ENCODE measurements at regions not wholly inside any gene's neighbourhood (a gene's known extent, or its start where the extent isn't known, plus 50 kb on each side); places are given as distances from the start of the nearest gene placed in this dataset.
A peak's percentile ranks its signal among the peaks of the same experiment; 100 is the strongest.

- no peak for DNase-seq (ENCODE audit: low spot score)
These were observed 75.8 kb upstream of the BACH2 start for GRCh38 chr6:90372450-90372849.

GRCh38 chr6:90370493-90370959 is 73.9 kb upstream of the BACH2 start:
- DNase-seq (ENCODE audit: low spot score), result no peak

- no peak for DNase-seq (ENCODE audit: low spot score)
These were observed 73.0 kb upstream of the BACH2 start for GRCh38 chr6:90369651-90370050.

GRCh38 chr6:90369024-90369519 is 72.4 kb upstream of the BACH2 start:
- peak; percentile 99 for DNase-seq (ENCODE audit: low spot score)

GRCh38 chr6:90368601-90369000 is 72.0 kb upstream of the BACH2 start:
- no peak for DNase-seq (ENCODE audit: low spot score)

- DNase-seq (ENCODE audit: low spot score), result no peak
These were observed 71.4 kb upstream of the BACH2 start for GRCh38 chr6:90368001-90368400.

GRCh38 chr6:90365565-90366219 is 69.0 kb upstream of the BACH2 start:
- peak; percentile 32 for DNase-seq (ENCODE audit: low spot score)

- DNase-seq (ENCODE audit: low spot score), result peak; percentile 40
These were observed 68.4 kb upstream of the BACH2 start for GRCh38 chr6:90365002-90365401.

GRCh38 chr6:90364286-90364685 is 67.6 kb upstream of the BACH2 start:
- DNase-seq (ENCODE audit: low spot score), result no peak

- peak; percentile 98 for DNase-seq (ENCODE audit: low spot score)
These were observed 65.7 kb upstream of the BACH2 start for GRCh38 chr6:90362318-90362717.

GRCh38 chr6:90361174-90361573 is 64.5 kb upstream of the BACH2 start:
- no peak for DNase-seq (ENCODE audit: low spot score)

GRCh38 chr6:90358036-90358770 is 61.6 kb upstream of the BACH2 start:
- peak; percentile 21 for DNase-seq (ENCODE audit: low spot score)

GRCh38 chr6:90356012-90356421 is 59.4 kb upstream of the BACH2 start:
- DNase-seq (ENCODE audit: low spot score), result peak; percentile 24

GRCh38 chr6:90354961-90355360 is 58.3 kb upstream of the BACH2 start:
- no peak for DNase-seq (ENCODE audit: low spot score)

- peak; percentile 58 for DNase-seq (ENCODE audit: low spot score)
These were observed 55.1 kb upstream of the BACH2 start for GRCh38 chr6:90351696-90352095.

- DNase-seq (ENCODE audit: low spot score), result peak; percentile 12
These were observed 54.3 kb upstream of the BACH2 start for GRCh38 chr6:90350689-90351554.

- no peak for DNase-seq (ENCODE audit: low spot score)
These were observed 50.8 kb upstream of the BACH2 start for GRCh38 chr6:90347411-90347851.

GRCh38 chr6:90346729-90347128 is 50.1 kb upstream of the BACH2 start:
- DNase-seq (ENCODE audit: low spot score), result no peak
